ENCODE measurements at regions not wholly inside any gene's neighbourhood (a gene's known extent, or its start where the extent isn't known, plus 50 kb on each side); places are given as distances from the start of the nearest gene placed in this dataset.

GRCh38 chr21:18191139-18191538 is 53.5 kb upstream of the CHODL start:
- no peak for DNase-seq

GRCh38 chr21:18178509-18178908 is 66.1 kb upstream of the CHODL start:
- DNase-seq: no peak

- DNase-seq: no peak
Measured at GRCh38 chr21:18174370-18174769, 70.3 kb upstream of the CHODL start.

DNA sequence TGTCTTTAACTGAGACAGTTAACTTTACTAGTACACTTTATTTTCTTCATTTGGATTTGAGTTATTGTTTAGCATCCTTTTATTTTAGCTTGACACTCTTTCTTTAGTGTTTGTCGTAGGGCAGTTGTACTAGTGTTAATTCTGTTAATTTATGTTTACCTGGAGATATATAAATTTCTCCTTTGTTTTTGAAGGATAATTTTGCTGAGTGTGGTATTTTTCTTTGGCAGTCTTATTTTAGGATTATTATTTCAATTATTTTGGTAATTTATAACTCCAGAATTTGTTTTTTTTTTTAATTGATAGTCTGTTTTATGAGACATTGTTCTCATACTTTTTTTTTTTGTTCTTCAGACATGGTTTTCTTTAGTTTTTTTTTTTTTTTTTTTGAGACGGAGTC is 73.8 kb upstream of the CHODL start:
- DNase-seq: no peak

DNA sequence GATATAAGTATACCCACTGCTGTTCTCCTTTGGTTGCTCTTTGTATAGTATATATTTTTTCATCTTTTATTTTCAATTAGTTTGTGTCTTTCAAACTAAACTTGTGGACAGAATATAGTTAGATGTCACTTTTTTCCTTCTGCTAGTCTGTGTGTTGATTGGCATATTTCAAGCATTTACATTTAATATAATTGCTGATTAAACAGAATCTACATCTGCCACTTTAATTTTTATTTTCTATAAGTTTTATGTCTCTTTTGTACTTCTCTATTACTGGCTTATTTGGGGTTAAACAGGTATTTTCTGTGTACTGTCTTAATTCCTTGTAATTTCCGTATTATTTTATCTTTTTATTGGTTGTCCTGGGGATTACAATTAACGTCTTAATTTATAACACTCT is 74.4 kb upstream of the CHODL start:
- DNase-seq: no peak

DNA sequence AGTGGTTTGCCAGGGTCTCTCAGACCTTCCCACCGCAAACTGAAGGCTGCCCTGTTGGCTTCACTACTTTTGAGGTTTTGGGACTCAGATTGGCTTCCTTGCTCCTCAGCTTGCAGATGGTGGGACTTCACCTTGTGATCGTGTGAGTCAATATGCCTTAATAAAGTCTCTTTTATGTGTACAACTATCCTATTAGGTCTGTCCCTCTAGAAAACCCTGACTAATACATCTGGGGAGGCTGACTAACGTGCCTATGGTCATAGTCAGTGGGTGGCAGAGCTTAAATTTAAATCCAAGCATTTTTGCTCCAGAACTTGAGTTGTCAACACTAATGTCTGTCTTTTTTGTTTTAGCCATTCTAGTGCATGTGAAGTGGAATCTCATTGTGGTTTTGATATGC is 76.5 kb upstream of the CHODL start:
- DNase-seq: no peak

DNA sequence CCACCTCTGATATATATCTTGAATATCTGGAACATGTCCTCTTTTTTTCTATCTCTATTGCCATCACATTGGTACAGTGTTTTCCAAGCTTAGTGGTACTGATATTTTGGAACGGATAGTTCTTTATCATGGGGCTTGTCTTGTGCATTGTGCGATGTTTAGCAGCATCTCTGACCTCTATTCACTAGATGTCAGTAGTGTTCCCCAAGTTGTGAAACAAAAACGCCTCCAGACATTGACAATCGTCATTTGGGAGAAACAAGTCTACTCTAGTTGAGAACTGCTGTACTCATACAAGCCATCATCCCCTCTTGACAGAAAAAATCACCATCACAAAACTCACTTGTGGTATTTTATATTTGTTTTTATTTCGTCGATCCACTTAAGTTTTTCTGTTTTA is 79.7 kb upstream of the CHODL start:
- no peak for DNase-seq

DNA sequence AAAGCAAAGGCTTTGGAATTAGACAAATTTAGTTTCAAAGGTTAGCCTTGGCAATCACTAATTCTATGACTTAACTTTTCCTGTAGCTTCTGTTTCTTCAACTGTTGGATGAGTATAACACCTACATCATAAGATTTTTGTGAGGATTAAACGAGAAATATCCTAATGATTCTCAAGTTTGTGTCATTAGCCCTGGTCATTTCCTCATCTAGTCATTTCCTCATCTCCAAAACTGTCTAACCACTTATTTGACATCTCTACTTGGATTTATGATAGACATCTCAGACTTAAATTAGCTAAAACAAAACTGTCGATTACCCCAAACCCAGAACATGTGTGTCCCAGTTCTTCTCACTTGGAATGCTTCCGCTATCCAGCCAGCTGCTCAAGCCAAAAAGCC is 80.2 kb upstream of the CHODL start:
- no peak for DNase-seq

DNA sequence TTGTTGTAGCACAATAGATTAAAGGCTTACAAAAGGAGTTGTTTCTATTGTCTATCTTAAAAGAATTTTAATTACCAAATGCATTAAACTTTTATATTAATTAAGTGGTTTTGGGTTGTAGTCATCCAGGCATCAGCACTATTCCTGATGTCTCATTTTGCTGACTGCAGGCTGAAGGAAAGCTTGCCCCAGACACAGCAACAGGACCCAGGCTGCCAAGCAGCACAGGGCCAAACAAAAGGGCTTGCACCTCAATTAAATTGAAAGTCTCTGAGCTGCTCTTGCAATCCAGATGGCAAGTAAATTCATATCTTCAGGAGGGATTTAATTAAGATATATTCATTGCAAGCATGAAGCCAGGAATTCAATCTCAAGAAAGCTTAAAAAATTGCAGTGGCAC is 80.7 kb upstream of the CHODL start:
- DNase-seq: no peak

GRCh38 chr21:18161841-18162240 is 82.8 kb upstream of the CHODL start:
- DNase-seq: no peak

GRCh38 chr21:18157406-18157805 is 87.2 kb upstream of the CHODL start:
- DNase-seq: no peak

GRCh38 chr21:18155508-18156193 is 89.0 kb upstream of the CHODL start:
- DNase-seq: peak; percentile 36

- DNase-seq: peak; percentile 6
Measured at GRCh38 chr21:18153063-18153462, 91.6 kb upstream of the CHODL start.

DNA sequence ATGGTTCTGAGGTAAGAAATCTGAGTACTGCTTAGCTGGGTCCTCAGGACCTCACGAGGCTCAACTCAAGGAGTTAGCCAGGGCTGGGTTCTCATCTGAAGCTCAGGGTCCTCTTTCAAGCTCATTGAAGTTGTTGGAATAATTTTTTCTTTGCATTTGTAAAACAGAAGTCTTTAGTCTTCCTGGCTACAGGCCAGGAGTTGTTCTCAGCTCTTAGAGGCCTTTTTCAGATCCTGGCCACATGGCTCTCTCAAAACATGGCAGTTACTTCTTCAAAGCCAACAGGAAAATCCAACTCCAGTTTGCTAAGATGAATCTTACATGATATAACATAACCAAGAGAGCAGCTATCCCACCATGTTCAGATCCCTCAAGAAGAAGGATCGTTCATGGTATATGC is 92.3 kb upstream of the CHODL start:
- DNase-seq: no peak

DNA sequence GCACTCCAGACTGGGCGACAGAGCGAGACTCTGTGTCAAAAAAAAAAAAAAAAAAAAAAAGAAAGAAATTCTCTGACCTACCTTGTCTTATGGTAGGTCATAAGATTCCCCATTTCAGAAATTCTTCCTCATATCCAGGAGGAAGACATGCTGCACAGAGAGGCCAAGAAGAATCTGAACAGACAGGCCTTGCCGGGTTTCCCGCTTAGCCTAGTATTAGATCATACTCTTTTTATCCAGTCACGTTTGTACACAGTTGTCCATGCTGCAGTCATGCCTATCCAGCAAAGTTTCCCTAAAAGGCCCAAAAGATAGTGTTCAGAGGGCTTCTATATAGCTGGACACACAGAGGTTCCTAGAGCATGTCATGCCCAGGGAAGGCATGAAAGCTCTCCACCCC is 93.6 kb upstream of the CHODL start:
- DNase-seq: no peak

DNA sequence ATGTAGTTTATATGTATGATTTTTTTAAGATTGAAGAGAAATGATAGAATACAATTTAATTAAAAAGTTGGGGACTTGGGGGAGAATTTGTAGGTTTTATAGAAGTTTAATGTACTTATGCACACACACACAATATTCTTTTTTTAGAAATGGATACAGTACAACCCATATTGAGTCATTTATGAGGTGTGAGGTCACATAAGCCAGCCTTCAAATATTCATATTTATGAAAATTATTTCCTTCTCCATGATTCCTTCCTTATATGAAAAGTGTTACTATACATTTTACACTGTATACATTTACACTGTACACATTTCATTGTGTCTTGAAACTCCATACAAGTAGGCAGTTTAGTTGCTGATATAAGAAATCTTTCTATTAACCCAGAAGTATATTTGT is 96.2 kb upstream of the CHODL start:
- no peak for DNase-seq

DNA sequence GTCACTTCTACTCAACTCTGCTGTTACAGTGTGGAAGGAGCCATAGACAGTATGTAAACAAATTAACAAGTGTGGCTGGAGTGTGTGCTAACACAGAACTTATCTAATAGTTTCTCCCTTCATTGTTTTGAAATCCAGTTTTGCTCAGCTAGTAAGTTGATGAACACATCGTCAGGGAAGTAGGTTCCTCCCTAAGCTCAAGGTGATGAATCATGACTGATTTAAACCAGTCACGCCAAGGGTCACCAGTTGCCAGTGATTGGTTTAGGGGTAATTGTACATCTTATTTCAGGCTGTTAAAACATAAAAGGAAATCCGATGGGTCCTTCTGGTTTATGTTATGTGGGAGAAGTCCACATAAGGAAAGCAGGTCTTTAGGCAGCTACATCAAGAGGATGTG is 97.0 kb upstream of the CHODL start:
- no peak for DNase-seq

DNA sequence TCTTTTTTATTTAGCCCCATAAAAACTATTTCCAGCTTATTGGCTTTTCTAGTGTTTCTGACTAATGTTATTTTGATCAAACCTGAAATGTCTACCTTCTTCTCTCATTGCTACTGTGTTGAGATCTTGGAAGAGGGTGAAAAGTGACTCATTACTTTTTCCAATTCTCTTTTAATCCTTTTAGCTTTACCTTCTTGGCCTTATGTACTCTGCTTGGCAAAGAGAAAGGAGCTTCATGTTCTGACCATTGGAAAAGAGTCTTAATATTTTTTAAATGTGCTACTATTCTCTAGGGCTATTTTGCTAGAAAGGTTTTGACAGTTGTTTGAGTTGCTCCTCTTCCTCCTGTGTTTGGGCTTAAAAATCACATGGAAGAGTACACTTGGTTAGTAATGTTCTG is 97.8 kb upstream of the CHODL start:
- no peak for DNase-seq

DNA sequence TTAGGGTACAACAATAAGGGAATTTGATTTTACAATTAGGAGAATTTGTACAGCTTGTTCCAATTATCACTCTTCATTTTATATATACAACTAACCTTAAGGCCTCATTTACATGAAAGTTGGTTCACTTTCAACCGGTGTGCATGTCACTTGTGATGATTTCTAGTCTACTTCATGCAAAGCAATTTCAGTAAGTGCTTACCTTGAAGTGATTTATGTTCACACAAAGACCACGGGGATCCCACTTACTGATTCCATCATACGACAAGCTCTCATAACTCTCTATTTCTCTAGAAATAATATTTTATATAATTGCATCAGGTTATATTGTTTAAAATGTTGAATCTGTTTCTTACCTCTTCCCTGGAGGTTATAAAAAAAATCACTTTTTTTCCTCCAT is 100.3 kb upstream of the CHODL start:
- DNase-seq: no peak

DNA sequence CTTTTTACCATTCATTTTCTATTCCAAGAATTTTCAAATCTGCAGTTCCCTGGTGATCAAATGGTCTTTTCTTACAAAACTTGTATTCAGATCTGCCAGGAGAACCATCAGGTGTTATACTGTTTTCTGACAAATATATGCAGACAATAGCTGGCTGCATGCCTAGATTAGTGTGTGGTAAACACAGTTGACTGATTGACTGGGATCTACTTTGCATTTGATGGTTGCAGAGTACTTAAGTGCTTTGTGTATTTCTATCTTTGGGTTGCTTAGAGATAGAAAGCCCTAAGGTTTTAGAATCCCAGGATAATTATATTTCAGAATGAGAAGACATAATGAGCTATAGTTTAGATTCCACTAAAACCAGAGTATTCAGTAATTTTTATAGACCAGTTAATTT is 102.0 kb upstream of the CHODL start:
- no peak for DNase-seq

DNA sequence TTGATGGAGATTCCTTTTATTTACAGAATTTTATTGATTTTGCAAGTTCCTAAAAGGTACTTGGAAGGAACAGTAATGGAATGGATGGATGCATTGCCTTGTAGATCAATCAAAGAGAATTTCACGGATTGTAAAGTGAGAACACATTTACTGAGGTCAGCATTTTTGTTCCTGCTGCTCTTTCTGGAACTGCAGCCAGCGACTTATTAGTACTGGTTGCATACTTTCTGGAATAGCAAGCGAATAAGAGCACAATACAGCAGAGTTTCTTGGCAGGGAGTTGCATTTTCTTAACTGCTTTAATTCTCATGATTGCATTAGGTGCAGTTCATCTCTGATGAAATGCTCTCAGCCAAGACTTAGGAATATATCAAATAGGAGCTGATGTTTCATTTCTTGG is 106.1 kb upstream of the CHODL start:
- no peak for DNase-seq

DNA sequence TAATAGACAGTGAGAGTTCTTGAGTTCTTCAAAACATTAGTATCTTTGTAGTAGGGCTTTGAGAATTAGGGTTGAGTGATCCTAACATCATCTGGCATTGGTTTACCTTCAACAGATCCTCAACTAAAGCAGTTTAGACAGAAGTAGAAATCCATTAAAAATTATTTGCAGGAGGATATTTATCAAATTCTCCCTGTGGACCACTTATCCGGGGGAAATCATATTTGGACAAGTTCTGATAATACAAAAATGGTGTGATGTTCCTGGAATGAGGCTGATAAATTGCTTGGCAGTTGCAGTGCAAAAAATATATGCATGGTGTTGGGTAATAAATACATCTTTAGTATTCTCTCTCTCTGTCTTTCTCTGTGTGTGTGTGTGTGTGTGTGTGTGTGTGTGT is 115.1 kb upstream of the CHODL start:
- no peak for DNase-seq

DNA sequence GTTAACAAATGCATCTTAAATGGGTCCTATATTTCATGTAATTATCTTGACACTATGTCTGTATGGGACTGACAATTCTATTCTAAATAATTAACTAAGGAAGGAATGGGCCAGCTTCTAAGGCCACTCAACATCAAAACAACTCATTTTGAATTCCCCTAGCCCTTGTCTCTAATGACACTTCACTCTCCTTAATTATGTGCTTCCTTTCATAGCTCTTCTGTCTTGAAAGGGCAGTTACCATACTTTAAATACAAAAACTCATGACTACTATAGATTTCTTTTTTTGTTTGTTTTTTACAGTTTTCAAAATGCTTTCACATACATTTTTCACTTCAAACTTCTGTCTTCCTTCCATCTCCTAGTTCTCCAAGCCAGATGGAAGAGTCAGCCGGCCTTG is 126.1 kb upstream of the CHODL start:
- DNase-seq: no peak

GRCh38 chr21:18117176-18117575 is 127.5 kb upstream of the CHODL start:
- DNase-seq: no peak

- no peak for DNase-seq
Measured at GRCh38 chr21:18114810-18115209, 129.8 kb upstream of the CHODL start.

GRCh38 chr21:18104802-18105201 is 139.8 kb upstream of the CHODL start:
- DNase-seq: no peak

Measured in fibroblast of skin of back (primary cell).